OCI-LY7 (cell line): ENCODE measurements at regions not wholly inside any gene's neighbourhood (a gene's known extent, or its start where the extent isn't known, plus 50 kb on each side); places are given as distances from the start of the nearest gene placed in this dataset.

Experiments
- BruUV-seq: library from RNA; stranded (reverse); fragments of 400-500 nt; replicated peaks from 2 replicates; lab custom pipeline; 2021; lab: Mats Ljungman, UMichigan
- CTCF ChIA-PET: fragments of 300-600 bp; sonication (Branson Sonifier 250); formaldehyde crosslinking; loops from one replicate; lab custom pipeline; 2022; ENCODE audit warnings: antibody characterized with exemption; ENCODE audit not compliant: unreplicated experiment; lab: Charles Lee
- POLR2A ChIA-PET: fragments of 300-600 bp; sonication (Branson Sonifier 250); formaldehyde crosslinking; loops from one replicate; lab custom pipeline; 2022; ENCODE audit warnings: antibody characterized with exemption; lab: Charles Lee
- DNase-seq: peaks from one replicate; pipeline ENCODE4 v3.0.0-alpha.2; 2015; ENCODE audit warnings: low spot score
- H2AFZ ChIP-seq: fragments of 200-600 bp; sonication (generic), shearing (Covaris generic); 2 replicates; pipeline ENCODE4 v1.6.1; 2014; ENCODE audit warnings: mild to moderate bottlenecking, antibody characterized with exemption, low read length, moderate library complexity
- H3K27ac ChIP-seq: fragments of 200-600 bp; sonication (generic); 2 replicates; pipeline ENCODE4 v1.5.1; 2014; ENCODE audit warnings: mixed run types, low read depth, mild to moderate bottlenecking, moderate library complexity, low read length, inconsistent platforms; ENCODE audit not compliant: poor library complexity, severe bottlenecking
- H3K36me3 ChIP-seq: fragments of 200-600 bp; sonication (generic); 2 replicates; pipeline ENCODE4 v1.6.1; 2014; ENCODE audit warnings: mild to moderate bottlenecking, antibody characterized with exemption, low read length, moderate library complexity, mixed read lengths; ENCODE audit not compliant: insufficient read depth
- H3K4me1 ChIP-seq: fragments of 200-600 bp; sonication (generic); 2 replicates; pipeline ENCODE4 v1.5.1; 2014; ENCODE audit warnings: mild to moderate bottlenecking, low read length; ENCODE audit not compliant: insufficient read depth, poor library complexity, severe bottlenecking
- H3K4me2 ChIP-seq: fragments of 200-600 bp; sonication (generic); 2 replicates; pipeline ENCODE4 v1.6.1; 2014; ENCODE audit warnings: mild to moderate bottlenecking, low read length
- H3K4me3 ChIP-seq: fragments of 200-600 bp; sonication (generic); 2 replicates; pipeline ENCODE4 v1.5.1; 2014; ENCODE audit warnings: mild to moderate bottlenecking, low read depth, low read length; ENCODE audit not compliant: poor library complexity, severe bottlenecking
- H3K79me2 ChIP-seq: fragments of 200-600 bp; sonication (generic); 2 replicates; pipeline ENCODE4 v1.6.1; 2016; ENCODE audit warnings: low read depth, mild to moderate bottlenecking, low read length, moderate library complexity, mixed read lengths; ENCODE audit not compliant: insufficient read depth
- H3K9me2 ChIP-seq: fragments of 200-600 bp; sonication (generic); 2 replicates; pipeline ENCODE4 v1.6.1; 2016; ENCODE audit warnings: mild to moderate bottlenecking, low read length, mixed read lengths; ENCODE audit not compliant: insufficient read depth
- H3K9me3 ChIP-seq: fragments of 200-600 bp; sonication (generic); 2 replicates; pipeline ENCODE4 v1.6.1; 2014; ENCODE audit warnings: mild to moderate bottlenecking, mixed run types, low read length, mixed read lengths
- H4K20me1 ChIP-seq: fragments of 200-600 bp; sonication (generic); 2 replicates; pipeline ENCODE4 v1.6.1; 2014; ENCODE audit warnings: mild to moderate bottlenecking, antibody characterized with exemption, low read length, moderate library complexity, mixed read lengths; ENCODE audit not compliant: insufficient read depth
- CTCF ChIP-seq: fragments of 200-600 bp; sonication (generic); conservative IDR thresholded peaks from 2 replicates; pipeline ENCODE4 v1.5.1; 2014; ENCODE audit warnings: mild to moderate bottlenecking, antibody characterized with exemption, low read length, moderate library complexity, mixed read lengths
- EZH2phosphoT487 ChIP-seq: fragments of 200-600 bp; sonication (generic); IDR thresholded peaks from 2 replicates; pipeline ENCODE4 v1.6.1; 2018; ENCODE audit warnings: low read depth, borderline replicate concordance, mild to moderate bottlenecking, mixed run types, antibody characterized with exemption, low read length, moderate library complexity, mixed read lengths
- intact Hi-C: fragments of 100-400 bp; cut with micrococcal nuclease; formaldehyde crosslinking; loops from one replicate; pipeline ENCODE4 v1.10.0; 2022; ENCODE audit not compliant: unreplicated experiment

GRCh38 chr9:116055536-116055935 is 98.1 kb upstream of the PAPPA start:
- Histone ChIP-seq H3K27ac (no peak overlapping the region), H3K4me2 (no peak overlapping the region), H3K9me2 (no peaks in the 10 kb centered on the region), H4K20me1 (no peaks in the 10 kb centered on the region), H3K79me2 (no peaks in the 10 kb centered on the region), H3K4me1 (no peaks in the 10 kb centered on the region), H3K4me3 (no peak overlapping the region), H3K9me3 (no peaks in the 10 kb centered on the region), H3K36me3 (no peaks in the 10 kb centered on the region), H2AFZ (no peak overlapping the region)
- no peak for TF ChIP-seq EZH2phosphoT487
- TF ChIP-seq CTCF: no peak
- DNase-seq: no peak
- ChIA-PET POLR2A (interaction anchor here (1.0 kb wide), 1 partner anchor 9 kb away, joined by 3 read pairs; no protein-coding TSS in a partner anchor), CTCF (no interaction called here)
- no TSS peak for BruUV-seq
- intact Hi-C loops: no loop called here

GRCh38 chr9:116057371-116057770 is 96.2 kb upstream of the PAPPA start:
- no peaks in the 10 kb centered on the region for H3K4me1 ChIP-seq
- no peaks in the 10 kb centered on the region for H3K36me3 ChIP-seq
- intact Hi-C loops: no loop called here
- ChIA-PET CTCF (no interaction called here), POLR2A (no interaction called here)
- BruUV-seq: no TSS peak
- DNase-seq: no peak
- H3K79me2 ChIP-seq: no peaks in the 10 kb centered on the region
- H3K4me3 ChIP-seq: no peak overlapping the region
- TF ChIP-seq CTCF (no peak), EZH2phosphoT487 (no peak)
- no peaks in the 10 kb centered on the region for H4K20me1 ChIP-seq
- no peaks in the 10 kb centered on the region for H3K9me3 ChIP-seq
- H3K9me2 ChIP-seq: no peaks in the 10 kb centered on the region
- H3K4me2 ChIP-seq: no peak overlapping the region
- no peak overlapping the region for H2AFZ ChIP-seq
- H3K27ac ChIP-seq: no peak overlapping the region

- DNase-seq: no peak
- no peaks in the 10 kb centered on the region for H3K9me3 ChIP-seq
- no peaks in the 10 kb centered on the region for H3K36me3 ChIP-seq
- CTCF ChIA-PET: no interaction called here
- POLR2A ChIA-PET: no interaction called here
- intact Hi-C loops: no loop called here
- no peak overlapping the region for H2AFZ ChIP-seq
- H3K9me2 ChIP-seq: no peaks in the 10 kb centered on the region
- TF ChIP-seq EZH2phosphoT487 (no peak), CTCF (no peak)
- no TSS peak for BruUV-seq
- H3K4me2 ChIP-seq: no peak overlapping the region
- H3K27ac ChIP-seq: no peak overlapping the region
- no peaks in the 10 kb centered on the region for H4K20me1 ChIP-seq
- H3K4me1 ChIP-seq: no peaks in the 10 kb centered on the region
- H3K79me2 ChIP-seq: no peaks in the 10 kb centered on the region
- no peak overlapping the region for H3K4me3 ChIP-seq
Observed at GRCh38 chr9:116058421-116058820, 95.2 kb upstream of the PAPPA start.
